ENCODE measurements at regions not wholly inside any gene's neighbourhood (a gene's known extent, or its start where the extent isn't known, plus 50 kb on each side); places are given as distances from the start of the nearest gene placed in this dataset.

DNA sequence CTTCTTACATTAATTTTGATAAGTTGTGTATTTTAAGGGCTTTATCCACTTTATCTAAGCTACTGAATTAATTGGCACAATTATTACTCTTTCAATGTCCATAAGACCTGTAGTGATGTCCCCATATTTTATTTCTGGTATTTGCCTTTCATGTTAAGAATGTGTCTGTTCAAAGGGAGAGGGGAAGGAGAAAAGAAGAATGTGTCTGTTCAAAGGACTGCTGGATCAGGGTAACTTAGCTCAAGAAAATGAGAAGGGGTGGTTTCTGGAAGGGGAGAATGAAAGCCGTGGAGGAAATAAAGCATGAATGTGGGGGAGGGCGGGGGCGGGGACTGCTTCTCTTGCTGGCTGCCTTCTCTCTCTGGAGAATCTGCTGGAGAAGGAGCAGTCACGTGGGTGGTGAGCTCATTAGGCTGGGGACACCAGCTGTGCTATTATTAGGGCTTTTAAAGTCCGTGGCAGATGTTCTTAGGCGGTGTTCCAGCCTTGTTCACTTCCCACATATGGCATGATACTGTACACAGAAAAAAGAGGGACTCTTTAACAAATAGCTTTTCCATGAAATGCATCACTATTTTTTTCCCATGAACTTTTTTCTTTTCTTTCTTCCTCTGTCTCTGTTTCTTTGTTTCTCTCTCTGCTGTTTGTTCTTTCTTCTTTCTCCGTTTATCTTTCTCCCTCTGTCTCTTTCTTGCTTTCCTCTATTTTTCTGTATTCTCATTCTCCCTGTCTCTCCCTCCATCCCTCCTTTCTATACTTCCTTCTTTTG is 63.7 kb upstream of the ULK4 start:
- no peaks in the 10 kb centered on the region for H3K9me3 ChIP-seq (ENCODE audit: low read length)
- H3K4me2 ChIP-seq (ENCODE audit: low read length), result peak overlapping the region; percentile 65
- peaks cover 2% of the 10 kb centered on the region for H3F3A ChIP-seq (ENCODE audit: low read length, unreplicated experiment)
- ChIA-PET POLR2A (ENCODE audit: unreplicated experiment) (interaction anchor here (0.6 kb wide), 2 partner anchors 19 to 30 kb away, joined by 7 to 8 read pairs; no protein-coding TSS in a partner anchor), CTCF (no interaction called here)
- H3K27me3 ChIP-seq (ENCODE audit: low read length), result no peaks in the 10 kb centered on the region
- DNase-seq (peak; percentile 58), ATAC-seq (peak; percentile 30)
- no peak overlapping the region for H2AFZ ChIP-seq (ENCODE audit: low read length)
- no peak overlapping the region for H3K27ac ChIP-seq (ENCODE audit: low read length)
- intact Hi-C loops (cut with micrococcal nuclease), result no loop called here
- H3K9me2 ChIP-seq (replicated peaks; ENCODE audit: low read length), result no peaks in the 10 kb centered on the region
- peaks cover 25% of the 10 kb centered on the region for H4K20me1 ChIP-seq (ENCODE audit: low read length)
- no TSS peak for BruUV-seq (replicated peaks)
- H3K9ac ChIP-seq (ENCODE audit: low read length), result no peak overlapping the region
- H3K4me3 ChIP-seq (ENCODE audit: low read length), result 0 out of 2 replicates have a peak overlapping the region, but pooled peaks have one; percentile 5
- TF ChIP-seq EZH2 (IDR thresholded peaks at IDR 0.05; ENCODE audit: low read length, unreplicated experiment), result no peak
- no peak for TF ChIP-seq EZH2phosphoT487 (IDR thresholded peaks at IDR 0.05; ENCODE audit: borderline replicate concordance, low read length)
- TF ChIP-seq, protein P1, sequence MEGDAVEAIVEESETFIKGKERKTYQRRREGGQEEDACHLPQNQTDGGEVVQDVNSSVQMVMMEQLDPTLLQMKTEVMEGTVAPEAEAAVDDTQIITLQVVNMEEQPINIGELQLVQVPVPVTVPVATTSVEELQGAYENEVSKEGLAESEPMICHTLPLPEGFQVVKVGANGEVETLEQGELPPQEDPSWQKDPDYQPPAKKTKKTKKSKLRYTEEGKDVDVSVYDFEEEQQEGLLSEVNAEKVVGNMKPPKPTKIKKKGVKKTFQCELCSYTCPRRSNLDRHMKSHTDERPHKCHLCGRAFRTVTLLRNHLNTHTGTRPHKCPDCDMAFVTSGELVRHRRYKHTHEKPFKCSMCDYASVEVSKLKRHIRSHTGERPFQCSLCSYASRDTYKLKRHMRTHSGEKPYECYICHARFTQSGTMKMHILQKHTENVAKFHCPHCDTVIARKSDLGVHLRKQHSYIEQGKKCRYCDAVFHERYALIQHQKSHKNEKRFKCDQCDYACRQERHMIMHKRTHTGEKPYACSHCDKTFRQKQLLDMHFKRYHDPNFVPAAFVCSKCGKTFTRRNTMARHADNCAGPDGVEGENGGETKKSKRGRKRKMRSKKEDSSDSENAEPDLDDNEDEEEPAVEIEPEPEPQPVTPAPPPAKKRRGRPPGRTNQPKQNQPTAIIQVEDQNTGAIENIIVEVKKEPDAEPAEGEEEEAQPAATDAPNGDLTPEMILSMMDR (conservative IDR thresholded peaks at IDR 0.05; ENCODE audit: low read depth, low read length), result no peak
- H3K4me1 ChIP-seq (ENCODE audit: insufficient read depth, low read length), result peaks cover 29% of the 10 kb centered on the region
- no peaks in the 10 kb centered on the region for H3K36me3 ChIP-seq (ENCODE audit: low read depth, low read length)
- H3K79me2 ChIP-seq (ENCODE audit: low read length), result peaks cover 64% of the 10 kb centered on the region

DNA sequence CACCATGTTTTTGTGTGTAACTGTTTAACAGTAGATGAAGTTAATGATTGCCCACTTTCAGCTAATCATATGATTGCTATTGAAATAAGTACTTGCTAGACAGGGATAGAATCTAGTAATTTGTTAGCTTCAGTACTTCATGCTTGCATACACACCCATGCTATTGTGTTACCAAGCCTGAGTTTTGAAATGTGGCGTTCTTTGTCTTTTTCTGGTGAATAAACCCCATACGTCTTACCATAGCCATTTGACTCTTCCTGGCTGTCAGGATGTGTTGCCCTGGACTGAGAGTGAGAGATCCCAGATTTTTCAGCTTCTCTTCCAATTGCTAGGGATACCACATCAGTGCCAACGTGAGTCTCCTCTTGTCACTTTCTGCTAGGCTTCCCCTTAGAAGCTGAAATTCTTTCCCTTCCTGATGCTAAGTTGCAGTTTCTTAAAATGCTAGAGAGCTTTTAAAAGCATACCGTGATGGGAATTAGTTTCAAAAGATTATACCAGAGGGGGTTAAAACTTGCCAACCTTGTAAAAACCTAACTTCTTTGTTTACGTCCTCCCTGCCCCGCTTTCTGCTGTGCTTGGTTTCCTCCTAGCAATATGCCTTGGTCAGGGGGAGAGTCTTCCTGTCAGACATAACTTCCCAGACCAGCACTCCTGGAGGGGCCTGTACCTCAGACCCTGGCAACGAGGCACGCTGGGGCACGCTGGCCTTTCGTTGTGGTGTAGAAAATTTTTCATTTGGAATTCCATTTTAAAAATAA is 62.9 kb upstream of the ULK4 start:
- POLR2A ChIA-PET (ENCODE audit: unreplicated experiment), result interaction anchor here (0.6 kb wide), 2 partner anchors 20 to 30 kb away, joined by 7 to 8 read pairs; no protein-coding TSS in a partner anchor
- intact Hi-C loops (cut with micrococcal nuclease), result no loop called here
- Histone ChIP-seq H3K9ac (ENCODE audit: low read length) (no peak overlapping the region), H2AFZ (ENCODE audit: low read length) (no peak overlapping the region), H3K79me2 (ENCODE audit: low read length) (peaks cover 71% of the 10 kb centered on the region), H3K9me3 (ENCODE audit: low read length) (no peaks in the 10 kb centered on the region), H3K27ac (ENCODE audit: low read length) (no peak overlapping the region), H3K4me3 (ENCODE audit: low read length) (no peak overlapping the region), H3F3A (ENCODE audit: low read length, unreplicated experiment) (peaks cover 6% of the 10 kb centered on the region), H3K4me1 (ENCODE audit: insufficient read depth, low read length) (peaks cover 36% of the 10 kb centered on the region), H3K36me3 (ENCODE audit: low read depth, low read length) (no peaks in the 10 kb centered on the region), H3K27me3 (ENCODE audit: low read length) (no peaks in the 10 kb centered on the region), H4K20me1 (ENCODE audit: low read length) (peaks cover 32% of the 10 kb centered on the region), H3K4me2 (ENCODE audit: low read length) (peak overlapping the region; percentile 65; the same call in 1 of the 2 replicates), H3K9me2 (replicated peaks; ENCODE audit: low read length) (no peaks in the 10 kb centered on the region)
- ATAC-seq, result no peak
- DNase-seq, result no peak
- no peak for TF ChIP-seq EZH2 (IDR thresholded peaks at IDR 0.05; ENCODE audit: low read length, unreplicated experiment)
- TF ChIP-seq, protein P1 (conservative IDR thresholded peaks at IDR 0.05; ENCODE audit: low read depth, low read length), result no peak
- TF ChIP-seq EZH2phosphoT487 (IDR thresholded peaks at IDR 0.05; ENCODE audit: borderline replicate concordance, low read length), result no peak
- CTCF ChIA-PET, result no interaction called here
- no TSS peak for BruUV-seq (replicated peaks)

Data from PC-3 (cell line).